ENCODE measurements at regions not wholly inside any gene's neighbourhood (a gene's known extent, or its start where the extent isn't known, plus 50 kb on each side); places are given as distances from the start of the nearest gene placed in this dataset.

GRCh38 chr5:17697671-17698070 lies 63.4 kb downstream of the TAF11L14 start:
- Histone ChIP-seq H3K4me3 (no peak overlapping the region), H3K36me3 (ENCODE audit: low read depth, missing control alignments) (no peaks in the 10 kb centered on the region), H3K27me3 (no peaks in the 10 kb centered on the region), H3K9me3 (no peaks in the 10 kb centered on the region), H3K4me1 (no peaks in the 10 kb centered on the region), H3K27ac (no peak overlapping the region)
- intact Hi-C loops (cut with DNase I; ENCODE audit: low total_unique reads), result no loop called here
- DNase-seq, result no peak
- 37 to 57% methylated on average over 3 of the region's 3 CpGs for WGBS, 2 donors
- TF ChIP-seq CTCF (IDR thresholded peaks at IDR 0.05) (no peak), POLR2A (IDR thresholded peaks at IDR 0.05) (no peak)

- Histone ChIP-seq H3K27ac (no peak overlapping the region), H3K9me3 (no peaks in the 10 kb centered on the region), H3K4me1 (no peaks in the 10 kb centered on the region), H3K27me3 (no peaks in the 10 kb centered on the region), H3K4me3 (no peak overlapping the region), H3K36me3 (ENCODE audit: low read depth, missing control alignments) (no peaks in the 10 kb centered on the region)
- DNase-seq, result no peak
- WGBS, 2 donors, result 95% methylated on average over 2 of the region's 2 CpGs
- intact Hi-C loops (cut with DNase I; ENCODE audit: low total_unique reads), result no loop called here
- TF ChIP-seq POLR2A (IDR thresholded peaks at IDR 0.05) (no peak), CTCF (IDR thresholded peaks at IDR 0.05) (no peak)
Observed at GRCh38 chr5:17709011-17709710, 74.9 kb downstream of the TAF11L14 start.

GRCh38 chr5:17713301-17713700 lies 79.0 kb downstream of the TAF11L14 start:
- Histone ChIP-seq H3K9me3 (no peaks in the 10 kb centered on the region), H3K27ac (no peak overlapping the region), H3K36me3 (ENCODE audit: low read depth, missing control alignments) (no peaks in the 10 kb centered on the region), H3K27me3 (no peaks in the 10 kb centered on the region), H3K4me3 (no peak overlapping the region), H3K4me1 (no peaks in the 10 kb centered on the region)
- WGBS, 2 donors, result 86 to 92% methylated on average over 1 of the region's 1 CpG
- DNase-seq, result no peak
- intact Hi-C loops (cut with DNase I; ENCODE audit: low total_unique reads), result no loop called here
- TF ChIP-seq POLR2A (IDR thresholded peaks at IDR 0.05), result no peak
- no peak for TF ChIP-seq CTCF (IDR thresholded peaks at IDR 0.05)

- H3K4me1 ChIP-seq, result no peaks in the 10 kb centered on the region
- TF ChIP-seq POLR2A (IDR thresholded peaks at IDR 0.05) (no peak), CTCF (IDR thresholded peaks at IDR 0.05) (no peak)
- WGBS, 2 donors, result 73 to 81% methylated on average over 4 of the region's 4 CpGs
Observed at GRCh38 chr5:17714186-17714585, 79.9 kb downstream of the TAF11L14 start.

GRCh38 chr5:17719592-17719991 lies 85.3 kb downstream of the TAF11L14 start:
- H3K9me3 ChIP-seq, result no peaks in the 10 kb centered on the region
- TF ChIP-seq POLR2A (IDR thresholded peaks at IDR 0.05), result no peak
- TF ChIP-seq CTCF (IDR thresholded peaks at IDR 0.05), result no peak
- no peaks in the 10 kb centered on the region for H3K36me3 ChIP-seq (ENCODE audit: low read depth, missing control alignments)
- no peak overlapping the region for H3K27ac ChIP-seq
- 57 to 66% methylated on average over 9 of the region's 9 CpGs for WGBS, 2 donors
- H3K4me3 ChIP-seq, result no peak overlapping the region
- H3K4me1 ChIP-seq, result no peaks in the 10 kb centered on the region
- intact Hi-C loops (cut with DNase I; ENCODE audit: low total_unique reads), result no loop called here
- no peak for DNase-seq
- H3K27me3 ChIP-seq, result no peaks in the 10 kb centered on the region

More at GRCh38 chr5:17714186-17714585, 79.9 kb downstream of the TAF11L14 start:
- H3K4me3 ChIP-seq, result no peak overlapping the region
- DNase-seq, result no peak
- H3K27ac ChIP-seq, result no peak overlapping the region
- intact Hi-C loops (cut with DNase I; ENCODE audit: low total_unique reads), result no loop called here
- H3K27me3 ChIP-seq, result no peaks in the 10 kb centered on the region
- no peaks in the 10 kb centered on the region for H3K9me3 ChIP-seq
- no peaks in the 10 kb centered on the region for H3K36me3 ChIP-seq (ENCODE audit: low read depth, missing control alignments)
